ENCODE measurements at regions not wholly inside any gene's neighbourhood (a gene's known extent, or its start where the extent isn't known, plus 50 kb on each side); places are given as distances from the start of the nearest gene placed in this dataset.

DNA sequence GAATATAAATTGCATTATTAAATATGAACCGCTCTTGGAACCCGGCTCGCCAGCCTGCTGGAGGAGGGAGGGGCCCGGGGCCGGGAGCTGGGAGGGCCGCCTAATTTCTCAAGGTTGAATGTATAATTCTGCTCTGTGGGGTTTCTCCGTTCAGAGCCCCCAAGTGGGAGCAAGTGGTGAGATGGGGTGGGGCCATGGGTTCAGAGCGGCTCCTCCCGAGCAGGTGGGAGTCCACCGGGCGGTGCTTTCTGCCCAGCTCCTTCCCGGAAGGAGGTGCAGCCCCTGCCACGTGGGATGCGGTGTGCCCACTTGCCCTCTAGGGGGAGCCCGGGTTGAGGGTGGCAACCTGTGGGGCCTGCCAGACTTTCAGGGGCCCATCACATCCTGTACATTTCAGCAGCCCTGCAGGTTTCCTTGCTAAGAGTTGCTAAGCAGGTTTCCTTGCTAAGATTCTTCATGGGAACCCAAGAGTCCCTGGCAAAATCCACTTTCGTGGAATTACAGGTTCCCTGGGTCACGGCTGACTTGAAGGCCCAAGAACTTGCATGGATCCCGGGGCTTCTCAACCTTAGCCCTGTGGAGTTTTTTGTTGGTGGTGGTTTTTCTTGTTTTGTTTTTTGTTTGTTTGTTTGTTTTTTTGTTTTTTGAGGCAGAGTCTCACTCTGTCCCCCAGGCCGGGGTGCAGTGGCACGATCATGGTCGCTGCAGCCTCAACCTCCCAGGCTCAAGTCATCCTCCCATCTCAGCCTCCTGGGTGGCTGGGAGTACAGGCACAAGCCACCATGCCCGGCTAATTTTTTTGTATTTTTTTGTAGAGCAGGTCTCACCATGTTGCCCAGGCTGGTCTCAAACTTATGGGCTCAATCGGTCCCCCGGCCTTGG is 196.7 kb upstream of the GSE1 start (continued):
- TF ChIP-seq, protein P1, sequence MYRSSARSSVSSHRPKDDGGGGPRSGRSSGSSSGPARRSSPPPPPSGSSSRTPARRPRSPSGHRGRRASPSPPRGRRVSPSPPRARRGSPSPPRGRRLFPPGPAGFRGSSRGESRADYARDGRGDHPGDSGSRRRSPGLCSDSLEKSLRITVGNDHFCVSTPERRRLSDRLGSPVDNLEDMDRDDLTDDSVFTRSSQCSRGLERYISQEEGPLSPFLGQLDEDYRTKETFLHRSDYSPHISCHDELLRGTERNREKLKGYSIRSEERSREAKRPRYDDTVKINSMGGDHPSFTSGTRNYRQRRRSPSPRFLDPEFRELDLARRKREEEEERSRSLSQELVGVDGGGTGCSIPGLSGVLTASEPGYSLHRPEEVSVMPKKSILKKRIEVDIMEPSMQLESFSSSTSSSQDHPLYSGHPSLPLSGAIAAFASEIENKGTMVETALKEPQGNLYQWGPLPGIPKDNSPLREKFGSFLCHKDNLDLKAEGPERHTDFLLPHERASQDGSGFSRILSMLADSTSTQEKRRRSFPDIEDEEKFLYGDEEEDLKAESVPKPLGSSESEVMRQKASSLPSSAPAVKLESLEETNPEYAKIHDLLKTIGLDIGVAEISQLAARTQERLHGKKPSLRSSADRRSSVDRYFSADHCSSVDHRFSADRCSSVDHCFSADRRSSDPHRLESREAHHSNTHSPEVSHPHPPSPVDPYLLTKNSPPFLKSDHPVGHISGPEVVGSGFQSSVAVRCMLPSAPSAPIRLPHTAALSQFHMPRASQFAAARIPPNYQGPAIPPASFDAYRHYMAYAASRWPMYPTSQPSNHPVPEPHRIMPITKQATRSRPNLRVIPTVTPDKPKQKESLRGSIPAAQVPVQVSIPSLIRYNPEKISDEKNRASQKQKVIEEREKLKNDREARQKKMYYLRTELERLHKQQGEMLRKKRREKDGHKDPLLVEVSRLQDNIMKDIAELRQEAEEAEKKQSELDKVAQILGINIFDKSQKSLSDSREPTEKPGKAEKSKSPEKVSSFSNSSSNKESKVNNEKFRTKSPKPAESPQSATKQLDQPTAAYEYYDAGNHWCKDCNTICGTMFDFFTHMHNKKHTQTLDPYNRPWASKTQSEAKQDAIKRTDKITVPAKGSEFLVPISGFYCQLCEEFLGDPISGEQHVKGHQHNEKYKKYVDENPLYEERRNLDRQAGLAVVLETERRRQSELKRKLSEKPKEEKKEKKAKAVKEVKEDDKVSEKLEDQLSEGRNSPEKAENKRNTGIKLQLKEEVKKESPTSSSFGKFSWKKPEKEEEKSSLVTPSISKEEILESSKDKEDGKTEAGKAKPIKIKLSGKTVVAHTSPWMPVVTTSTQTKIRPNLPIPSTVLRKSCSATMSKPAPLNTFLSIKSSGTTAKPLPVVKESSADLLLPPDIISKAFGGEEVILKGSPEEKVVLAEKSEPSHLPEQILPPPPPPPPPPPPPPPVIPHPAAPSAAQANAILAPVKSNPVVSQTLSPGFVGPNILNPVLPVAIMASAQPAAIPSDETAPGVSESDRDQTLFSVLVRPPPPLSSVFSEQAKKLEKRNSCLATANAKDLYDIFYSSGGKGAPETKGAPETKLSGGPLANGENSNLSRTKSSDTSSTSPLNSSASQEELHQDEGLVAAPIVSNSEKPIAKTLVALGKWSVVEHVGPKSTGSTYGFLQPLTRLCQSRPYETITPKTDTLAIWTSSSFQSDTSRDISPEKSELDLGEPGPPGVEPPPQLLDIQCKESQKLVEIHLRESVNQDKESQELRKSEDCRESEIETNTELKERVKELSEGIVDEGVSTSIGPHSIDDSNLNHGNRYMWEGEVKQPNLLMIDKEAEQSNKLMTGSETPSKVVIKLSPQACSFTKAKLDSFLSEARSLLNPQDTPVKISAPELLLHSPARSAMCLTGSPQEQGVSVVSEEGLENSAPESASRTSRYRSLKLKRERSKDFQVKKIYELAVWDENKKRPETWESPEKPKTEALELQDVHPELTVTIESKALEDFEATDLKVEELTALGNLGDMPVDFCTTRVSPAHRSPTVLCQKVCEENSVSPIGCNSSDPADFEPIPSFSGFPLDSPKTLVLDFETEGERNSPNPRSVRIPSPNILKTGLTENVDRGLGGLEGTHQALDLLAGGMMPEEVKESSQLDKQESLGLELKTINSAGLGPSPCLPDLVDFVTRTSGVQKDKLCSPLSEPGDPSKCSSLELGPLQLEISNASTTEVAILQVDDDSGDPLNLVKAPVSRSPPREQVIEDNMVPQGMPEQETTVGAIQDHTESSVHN (CRISPR knock-in tag; IDR thresholded peaks at IDR 0.05): no peak
- TF ChIP-seq JUND (CRISPR knock-in tag; IDR thresholded peaks at IDR 0.05) (no peak), NFKB2 (CRISPR knock-in tag; IDR thresholded peaks at IDR 0.05; ENCODE audit: borderline replicate concordance) (peak; percentile 40; the same call in 1 of the 2 replicates), KDM6A (CRISPR knock-in tag; IDR thresholded peaks at IDR 0.05; ENCODE audit: low read depth) (no peak), ATM (IDR thresholded peaks at IDR 0.05; ENCODE audit: borderline replicate concordance) (no peak), GABPA (IDR thresholded peaks at IDR 0.05; ENCODE audit: low read depth, low read length) (no peak), GABPA (CRISPR knock-in tag; IDR thresholded peaks at IDR 0.05; ENCODE audit: low read depth) (peak; percentile 42), ZNF33B (CRISPR knock-in tag; IDR thresholded peaks at IDR 0.05) (0 out of 2 replicates have a peak, but pooled peaks have one; percentile 64), KMT2B (CRISPR knock-in tag; IDR thresholded peaks at IDR 0.05) (no peak), ZNF232 (CRISPR knock-in tag; IDR thresholded peaks at IDR 0.05; ENCODE audit: borderline replicate concordance) (no peak), ZSCAN20 (CRISPR knock-in tag; IDR thresholded peaks at IDR 0.05; ENCODE audit: borderline replicate concordance) (no peak), CCAR2 (optimal IDR thresholded peaks at IDR 0.05; ENCODE audit: low read depth, low read length) (peak; percentile 34), ARHGAP35 (CRISPR knock-in tag; IDR thresholded peaks at IDR 0.05; ENCODE audit: borderline replicate concordance) (no peak), SALL1 (CRISPR knock-in tag; IDR thresholded peaks at IDR 0.05) (peak; percentile 57), ZNF441 (CRISPR knock-in tag; IDR thresholded peaks at IDR 0.05; ENCODE audit: borderline replicate concordance) (no peak), MTA3 (CRISPR knock-in tag; IDR thresholded peaks at IDR 0.05) (no peak), FLYWCH1 (CRISPR knock-in tag; IDR thresholded peaks at IDR 0.05) (no peak), MEIS2 (CRISPR knock-in tag; IDR thresholded peaks at IDR 0.05) (no peak), TBL1XR1 (IDR thresholded peaks at IDR 0.05; ENCODE audit: borderline replicate concordance, low read length, partially characterized antibody) (no peak), SMARCE1 (IDR thresholded peaks at IDR 0.05; ENCODE audit: borderline replicate concordance) (no peak), RFXANK (CRISPR knock-in tag; IDR thresholded peaks at IDR 0.05) (no peak), CBX1 (IDR thresholded peaks at IDR 0.05; ENCODE audit: low read depth) (peak; percentile 70), ZNF333 (CRISPR knock-in tag; IDR thresholded peaks at IDR 0.05; ENCODE audit: borderline replicate concordance) (no peak), ZNF12 (CRISPR knock-in tag; IDR thresholded peaks at IDR 0.05) (no peak)
- TF ChIP-seq, protein P2, sequence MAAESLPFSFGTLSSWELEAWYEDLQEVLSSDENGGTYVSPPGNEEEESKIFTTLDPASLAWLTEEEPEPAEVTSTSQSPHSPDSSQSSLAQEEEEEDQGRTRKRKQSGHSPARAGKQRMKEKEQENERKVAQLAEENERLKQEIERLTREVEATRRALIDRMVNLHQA (CRISPR knock-in tag; IDR thresholded peaks at IDR 0.05): no peak
